ENCODE measurements at regions not wholly inside any gene's neighbourhood (a gene's known extent, or its start where the extent isn't known, plus 50 kb on each side); places are given as distances from the start of the nearest gene placed in this dataset.

DNA sequence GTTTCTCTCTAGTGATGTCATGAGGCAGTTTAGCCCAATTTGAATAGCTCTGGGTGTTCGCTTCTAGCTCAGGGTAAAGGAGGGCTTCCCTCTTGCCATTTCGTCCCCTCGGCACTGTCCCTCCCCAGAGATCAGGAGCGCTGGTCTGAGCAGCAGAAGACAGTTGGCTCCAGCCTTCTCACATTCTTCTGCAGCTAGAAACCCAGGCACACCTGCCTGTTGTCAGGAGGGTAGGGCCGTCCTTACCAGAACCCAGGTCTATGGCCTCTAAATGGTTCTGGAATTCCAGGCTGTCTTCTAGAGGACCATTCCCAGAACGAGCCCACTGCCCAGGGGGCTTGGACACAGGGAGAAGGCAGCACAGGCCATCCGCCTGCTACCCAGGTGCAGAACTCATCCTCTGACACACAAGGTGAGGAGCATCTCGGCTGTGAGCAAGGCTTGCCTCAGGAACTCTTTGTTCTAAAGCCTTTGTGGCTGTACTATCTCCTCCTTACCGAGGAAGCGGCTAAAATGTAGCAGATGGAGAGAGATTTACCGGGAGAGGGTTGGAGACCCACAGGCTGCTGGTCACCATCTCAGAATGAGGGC, 255.6 kb upstream of the IRX2 start:
- TF ChIP-seq, protein P1, sequence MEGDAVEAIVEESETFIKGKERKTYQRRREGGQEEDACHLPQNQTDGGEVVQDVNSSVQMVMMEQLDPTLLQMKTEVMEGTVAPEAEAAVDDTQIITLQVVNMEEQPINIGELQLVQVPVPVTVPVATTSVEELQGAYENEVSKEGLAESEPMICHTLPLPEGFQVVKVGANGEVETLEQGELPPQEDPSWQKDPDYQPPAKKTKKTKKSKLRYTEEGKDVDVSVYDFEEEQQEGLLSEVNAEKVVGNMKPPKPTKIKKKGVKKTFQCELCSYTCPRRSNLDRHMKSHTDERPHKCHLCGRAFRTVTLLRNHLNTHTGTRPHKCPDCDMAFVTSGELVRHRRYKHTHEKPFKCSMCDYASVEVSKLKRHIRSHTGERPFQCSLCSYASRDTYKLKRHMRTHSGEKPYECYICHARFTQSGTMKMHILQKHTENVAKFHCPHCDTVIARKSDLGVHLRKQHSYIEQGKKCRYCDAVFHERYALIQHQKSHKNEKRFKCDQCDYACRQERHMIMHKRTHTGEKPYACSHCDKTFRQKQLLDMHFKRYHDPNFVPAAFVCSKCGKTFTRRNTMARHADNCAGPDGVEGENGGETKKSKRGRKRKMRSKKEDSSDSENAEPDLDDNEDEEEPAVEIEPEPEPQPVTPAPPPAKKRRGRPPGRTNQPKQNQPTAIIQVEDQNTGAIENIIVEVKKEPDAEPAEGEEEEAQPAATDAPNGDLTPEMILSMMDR (IDR thresholded peaks at IDR 0.05; ENCODE audit: borderline replicate concordance, extremely low read depth, low read length, poor library complexity, severe bottlenecking) = no peak
- TF ChIP-seq EZH2 (IDR thresholded peaks at IDR 0.05; ENCODE audit: borderline replicate concordance, low read depth, low read length, severe bottlenecking) = no peak

Measured in DND-41 (cell line).